Cardiac fibroblast (primary cell): ENCODE measurements at regions not wholly inside any gene's neighbourhood (a gene's known extent, or its start where the extent isn't known, plus 50 kb on each side); places are given as distances from the start of the nearest gene placed in this dataset.
"Not testable (repeated sequence)": the region's sequence is repeated elsewhere in the genome, so short reads cannot be mapped to it uniquely, and the experiment has no call there.

ENCODE experiments used
- DNase-seq, 2 donors: peaks; one replicate each; pipeline versions ENCODE4 v3.0.0 to v3.0.0-alpha.2; 2010; ENCODE audit warnings: low read depth in 2 of 2
- H3K4me3 ChIP-seq, 2 donors: replicated peaks in 1 of 2; 1 replicate in 1 of 2; 2 replicates in 1 of 2; pipeline ENCODE4 v1.5.1; 2011; ENCODE audit warnings: low read depth in 2 of 2, low read length in 2 of 2, mild to moderate bottlenecking in 2 of 2, moderate library complexity in 1 of 2
- CTCF ChIP-seq: IDR thresholded peaks from one replicate; pipeline ENCODE4 v1.5.1; 2011; ENCODE audit warnings: low read depth, mild to moderate bottlenecking, low read length, inconsistent platforms

- no peak overlapping the region for H3K4me3 ChIP-seq
- no peak for TF ChIP-seq CTCF
- no peak for DNase-seq
Measured at GRCh38 chr14:22289570-22289969, 299.5 kb downstream of the DAD1 start.

GRCh38 chr14:22285991-22286390, 303.0 kb downstream of the DAD1 start:
- H3K4me3 ChIP-seq: no peak overlapping the region
- TF ChIP-seq CTCF: no peak
- DNase-seq: no peak

- no peak overlapping the region for H3K4me3 ChIP-seq
- TF ChIP-seq CTCF: no peak
- DNase-seq: no peak
Measured at GRCh38 chr14:22282949-22283348, 306.1 kb downstream of the DAD1 start.

GRCh38 chr14:22282417-22282816, 306.6 kb downstream of the DAD1 start:
- no peak for DNase-seq
- TF ChIP-seq CTCF: no peak
- H3K4me3 ChIP-seq: no peak overlapping the region

GRCh38 chr14:22281447-22281874, 307.6 kb downstream of the DAD1 start:
- H3K4me3 ChIP-seq: not testable (repeated sequence)

GRCh38 chr14:22280497-22281316, 308.3 kb downstream of the DAD1 start:
- TF ChIP-seq CTCF: no peak
- no peak for DNase-seq
- H3K4me3 ChIP-seq: no peak overlapping the region

More at GRCh38 chr14:22281447-22281874, 307.6 kb downstream of the DAD1 start:
- DNase-seq: not testable (repeated sequence)

- TF ChIP-seq CTCF: peak; percentile 60
- DNase-seq: peak; percentile 26 to 46
- no peak overlapping the region for H3K4me3 ChIP-seq
Measured at GRCh38 chr14:22276913-22277816, 311.9 kb downstream of the DAD1 start.
